ENCODE measurements at regions not wholly inside any gene's neighbourhood (a gene's known extent, or its start where the extent isn't known, plus 50 kb on each side); places are given as distances from the start of the nearest gene placed in this dataset.

- Histone ChIP-seq H3K9me3 (no peaks in the 10 kb centered on the region), H3K27ac (no peak overlapping the region), H3K27me3 (no peaks in the 10 kb centered on the region), H3K4me1 (no peaks in the 10 kb centered on the region), H3K36me3 (no peaks in the 10 kb centered on the region), H3K4me3 (no peak overlapping the region)
- intact Hi-C loops (cut with DNase I), result no loop called here
- DNase-seq (ENCODE audit: low spot score in 2 of 2), result no peak
- no peak for TF ChIP-seq CTCF (IDR thresholded peaks at IDR 0.05)
Measured at GRCh38 chr7:46490406-46490805, 569.3 kb upstream of the IGFBP3 start.

- H3K27me3 ChIP-seq, result no peaks in the 10 kb centered on the region
- no peaks in the 10 kb centered on the region for H3K36me3 ChIP-seq
- intact Hi-C loops (cut with DNase I), result no loop called here
- no peak overlapping the region for H3K4me3 ChIP-seq
- no peak for DNase-seq (ENCODE audit: low spot score in 2 of 2)
- H3K4me1 ChIP-seq, result no peaks in the 10 kb centered on the region
- no peaks in the 10 kb centered on the region for H3K9me3 ChIP-seq
- H3K27ac ChIP-seq, result no peak overlapping the region
- no peak for TF ChIP-seq CTCF (IDR thresholded peaks at IDR 0.05)
Measured at GRCh38 chr7:46489106-46489505, 568.0 kb upstream of the IGFBP3 start.

DNA sequence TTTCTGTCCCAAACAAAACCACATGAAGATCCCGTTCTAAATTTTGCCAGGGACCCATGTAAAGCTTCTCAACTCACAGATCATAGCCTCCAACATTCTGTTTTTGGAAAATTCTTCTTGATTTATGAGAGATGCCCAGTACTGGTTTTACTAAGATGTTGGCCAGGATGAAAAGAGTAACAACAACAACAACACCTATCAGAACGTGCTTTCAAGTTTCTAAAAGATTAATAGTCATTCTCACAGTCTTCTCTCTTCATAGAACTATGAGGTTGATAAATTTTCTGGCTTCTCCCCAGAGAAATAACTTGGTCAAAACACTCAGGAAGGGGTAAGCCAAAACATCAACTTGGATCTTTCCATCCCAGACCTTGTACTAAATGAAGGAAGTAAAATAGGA is 567.5 kb upstream of the IGFBP3 start:
- Histone ChIP-seq H3K27me3 (no peaks in the 10 kb centered on the region), H3K4me3 (no peak overlapping the region), H3K9me3 (no peaks in the 10 kb centered on the region), H3K4me1 (no peaks in the 10 kb centered on the region), H3K27ac (no peak overlapping the region), H3K36me3 (no peaks in the 10 kb centered on the region)
- no peak for DNase-seq (ENCODE audit: low spot score in 2 of 2)
- TF ChIP-seq CTCF (IDR thresholded peaks at IDR 0.05), result no peak
- intact Hi-C loops (cut with DNase I), result no loop called here

DNA sequence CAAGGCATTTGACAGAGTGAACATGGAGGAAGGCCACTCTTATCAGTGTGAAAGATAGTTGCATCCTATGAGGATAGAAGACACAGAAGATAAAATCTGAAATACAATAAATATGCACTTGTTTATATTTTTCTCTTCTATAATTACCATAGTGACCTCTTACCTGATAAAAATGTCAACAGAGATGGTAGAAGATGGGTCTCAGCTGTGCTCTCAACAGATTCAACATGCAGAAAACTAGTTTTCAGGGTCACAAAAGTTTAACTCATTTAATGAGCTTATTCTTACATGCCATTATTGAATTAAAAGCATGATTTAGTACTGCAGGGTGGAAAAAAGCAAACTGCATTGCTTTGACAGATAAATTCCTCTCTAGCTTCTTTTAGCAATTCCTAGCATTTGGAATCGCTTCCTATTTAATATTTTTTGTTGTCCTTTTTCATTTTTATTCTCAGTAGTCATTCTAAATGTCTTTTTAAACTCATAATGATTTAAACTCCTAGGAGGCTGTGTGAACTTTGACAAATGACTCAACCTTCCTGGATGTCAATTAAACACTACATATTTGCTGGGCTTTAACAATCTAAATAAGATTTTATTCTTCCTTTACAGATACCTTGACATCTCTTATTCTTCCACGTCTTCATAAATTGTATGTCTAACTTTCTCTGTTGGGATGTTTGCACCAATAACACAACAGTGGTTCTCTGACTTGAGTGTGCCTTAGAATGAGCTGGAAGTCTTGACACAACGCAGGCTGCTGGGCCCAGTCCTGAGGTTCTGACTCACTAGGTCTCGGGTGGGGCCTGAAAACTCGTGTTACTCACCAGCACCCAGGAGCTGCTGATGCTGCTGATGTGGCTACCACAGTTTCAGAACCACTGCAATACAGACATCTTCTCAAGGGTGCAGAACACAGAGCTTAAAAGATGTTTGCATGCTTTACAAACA is 565.5 kb upstream of the IGFBP3 start:
- Histone ChIP-seq H3K36me3 (no peaks in the 10 kb centered on the region), H3K9me3 (no peaks in the 10 kb centered on the region), H3K4me3 (no peak overlapping the region), H3K4me1 (no peaks in the 10 kb centered on the region), H3K27me3 (no peaks in the 10 kb centered on the region), H3K27ac (peak overlapping the region in 1 of 2 donors; percentile 33)
- DNase-seq (ENCODE audit: low spot score in 2 of 2), result peak; percentile 33 to 79
- TF ChIP-seq CTCF (IDR thresholded peaks at IDR 0.05), result no peak
- intact Hi-C loops (cut with DNase I), result no loop called here

DNA sequence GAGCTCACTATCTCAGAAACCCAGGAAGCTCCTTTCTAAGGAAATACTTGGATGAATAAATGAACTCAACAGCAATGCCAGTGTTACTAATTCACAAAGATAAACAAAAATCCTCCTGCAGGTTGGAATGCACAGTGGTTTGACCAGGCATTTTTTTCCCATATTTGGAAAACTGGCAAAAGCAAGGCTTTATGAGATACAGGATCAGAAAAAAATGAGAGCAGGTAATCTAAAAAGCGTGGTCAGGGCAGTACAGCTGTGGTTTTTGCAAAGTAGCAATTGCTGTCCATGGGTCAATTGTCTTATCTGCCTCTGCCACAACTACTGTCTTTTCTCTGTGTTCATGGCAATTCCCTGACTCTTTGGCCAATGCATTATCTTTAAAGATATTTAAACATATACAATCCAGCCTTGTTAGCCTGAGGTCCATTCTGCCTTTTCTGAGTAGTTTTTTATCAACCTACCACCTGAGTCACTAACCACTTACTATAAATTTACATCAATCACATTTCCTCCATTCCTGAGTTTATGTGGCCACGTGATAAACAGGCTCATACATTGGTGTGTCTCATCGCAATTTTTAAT is 564.5 kb upstream of the IGFBP3 start:
- intact Hi-C loops (cut with DNase I), result no loop called here
- H3K4me3 ChIP-seq, result no peak overlapping the region
- no peak for TF ChIP-seq CTCF (IDR thresholded peaks at IDR 0.05)

More for the DNA sequence above, 564.5 kb upstream of the IGFBP3 start:
- no peak for DNase-seq (ENCODE audit: low spot score in 2 of 2)
- Histone ChIP-seq H3K4me1 (no peaks in the 10 kb centered on the region), H3K9me3 (no peaks in the 10 kb centered on the region), H3K27me3 (no peaks in the 10 kb centered on the region), H3K36me3 (no peaks in the 10 kb centered on the region), H3K27ac (no peak overlapping the region)

Measured in ascending aorta (tissue), 2 donors.